Prostate gland (tissue), 2 donors: ENCODE measurements at regions not wholly inside any gene's neighbourhood (a gene's known extent, or its start where the extent isn't known, plus 50 kb on each side); places are given as distances from the start of the nearest gene placed in this dataset.

Experiments
- DNase-seq: peaks from one replicate; pipeline ENCODE4 v3.0.0-alpha.2; 2019; ENCODE audit warnings: low spot score
- H3K27ac ChIP-seq, 2 donors: fragments of 200-600 bp; sonication (generic); 2 replicates each; pipeline ENCODE4 v1.5.1; 2017 to 2019
- H3K27me3 ChIP-seq: fragments of 200-600 bp; sonication (generic); replicated peaks from 2 replicates; pipeline ENCODE4 v1.5.1; 2019; ENCODE audit not compliant: insufficient read depth
- H3K36me3 ChIP-seq, 2 donors: fragments of 200-600 bp; sonication (generic); 1 replicate in 1 of 2; 2 replicates in 1 of 2; pipeline versions ENCODE4 v1.5.1 to v1.8.1; 2017 to 2019
- H3K4me1 ChIP-seq: fragments of 200-600 bp; sonication (generic); replicated peaks from 2 replicates; pipeline ENCODE4 v1.5.1; 2019
- H3K4me3 ChIP-seq, 2 donors: fragments of 200-600 bp; sonication (generic); 2 replicates each; pipeline ENCODE4 v1.5.1; 2017 to 2019
- H3K9me3 ChIP-seq: fragments of 200-600 bp; sonication (generic); 2 replicates; pipeline ENCODE4 v1.5.1; 2017
- POLR2A ChIP-seq: fragments of 450-650 bp; IDR thresholded peaks from one replicate; pipeline ENCODE4 v1.6.1; 2016; ENCODE audit warnings: antibody characterized with exemption, mild to moderate bottlenecking
- POLR2AphosphoS5 ChIP-seq: sonication (generic); formaldehyde crosslinking; IDR thresholded peaks from one replicate; pipeline ENCODE4 v1.6.1; 2017; ENCODE audit warnings: antibody characterized with exemption
- WGBS: methylation state at CpG from one replicate; pipeline ENCODE4 v1.1.5; 2018; 5-methylcytosine and 5-hydroxymethylcytosine counted together
- intact Hi-C: fragments of 100-400 bp; cut with DNase I; formaldehyde crosslinking; loops from one replicate; pipeline ENCODE4 v1.14.2; 2022
- TF ChIP-seq, protein P1 (sequence below), 4 experiments: fragments of 200-600 bp in 2 of 4; fragments of 450-650 bp in 2 of 4; sonication (generic) in 2 of 4; IDR thresholded peaks; 1 replicate in 3 of 4; 2 replicates in 1 of 4; pipeline ENCODE4 v1.5.1; 2016 to 2019; ENCODE audit warnings: antibody characterized with exemption in 4 of 4, mild to moderate bottlenecking in 2 of 4, moderate library complexity in 2 of 4

DNA sequence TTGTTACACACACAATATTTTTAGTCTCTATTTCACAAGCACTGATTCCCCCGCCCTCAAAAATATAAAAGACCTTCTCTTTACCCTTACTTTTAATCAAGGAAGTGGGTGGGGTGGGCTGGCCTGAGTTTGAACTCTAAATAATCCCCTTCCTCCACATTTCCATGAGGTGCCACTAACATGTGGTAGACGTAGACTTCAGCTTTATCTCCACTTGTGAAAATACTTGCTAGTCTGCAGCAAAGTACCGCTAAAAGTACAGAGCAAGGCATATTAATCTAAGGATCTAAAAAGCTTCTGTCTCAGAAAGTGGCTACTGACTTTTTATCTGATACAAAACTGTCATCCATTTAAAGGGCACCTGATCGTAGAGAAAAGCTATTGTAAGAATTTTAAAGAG, 739.6 kb upstream of the SLC10A2 start:
- Histone ChIP-seq H3K9me3 (no peaks in the 10 kb centered on the region), H3K4me1 (no peaks in the 10 kb centered on the region), H3K36me3 (no peaks in the 10 kb centered on the region), H3K27me3 (no peaks in the 10 kb centered on the region), H3K4me3 (no peak overlapping the region), H3K27ac (no peak overlapping the region)
- intact Hi-C loops: no loop called here
- TF ChIP-seq, protein P1, sequence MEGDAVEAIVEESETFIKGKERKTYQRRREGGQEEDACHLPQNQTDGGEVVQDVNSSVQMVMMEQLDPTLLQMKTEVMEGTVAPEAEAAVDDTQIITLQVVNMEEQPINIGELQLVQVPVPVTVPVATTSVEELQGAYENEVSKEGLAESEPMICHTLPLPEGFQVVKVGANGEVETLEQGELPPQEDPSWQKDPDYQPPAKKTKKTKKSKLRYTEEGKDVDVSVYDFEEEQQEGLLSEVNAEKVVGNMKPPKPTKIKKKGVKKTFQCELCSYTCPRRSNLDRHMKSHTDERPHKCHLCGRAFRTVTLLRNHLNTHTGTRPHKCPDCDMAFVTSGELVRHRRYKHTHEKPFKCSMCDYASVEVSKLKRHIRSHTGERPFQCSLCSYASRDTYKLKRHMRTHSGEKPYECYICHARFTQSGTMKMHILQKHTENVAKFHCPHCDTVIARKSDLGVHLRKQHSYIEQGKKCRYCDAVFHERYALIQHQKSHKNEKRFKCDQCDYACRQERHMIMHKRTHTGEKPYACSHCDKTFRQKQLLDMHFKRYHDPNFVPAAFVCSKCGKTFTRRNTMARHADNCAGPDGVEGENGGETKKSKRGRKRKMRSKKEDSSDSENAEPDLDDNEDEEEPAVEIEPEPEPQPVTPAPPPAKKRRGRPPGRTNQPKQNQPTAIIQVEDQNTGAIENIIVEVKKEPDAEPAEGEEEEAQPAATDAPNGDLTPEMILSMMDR (IDR thresholded peaks at IDR 0.05): no peak
- TF ChIP-seq POLR2A: no peak
- TF ChIP-seq POLR2AphosphoS5: no peak
- no peak for DNase-seq
- 41% methylated on average over 4 of the region's 4 CpGs for WGBS

DNA sequence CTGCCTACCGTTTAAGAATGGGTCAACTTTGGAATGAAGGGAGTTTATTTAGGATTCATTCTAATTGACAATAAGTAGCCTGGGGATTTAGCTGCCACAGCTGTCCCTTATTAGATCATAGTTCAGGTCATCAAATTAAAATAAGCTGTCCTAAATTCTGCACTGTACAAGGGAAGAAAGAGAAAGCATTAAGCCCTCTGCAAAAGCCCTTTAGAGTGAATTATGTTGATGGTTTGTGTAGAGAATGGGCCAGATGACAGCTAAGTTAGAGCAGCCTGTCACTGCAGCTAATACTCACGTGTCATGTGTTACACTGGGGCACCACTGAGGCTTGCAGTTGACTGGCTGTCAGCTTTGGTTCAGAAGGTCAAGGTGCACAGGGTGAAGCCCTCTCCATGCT, 737.1 kb upstream of the SLC10A2 start:
- H3K27me3 ChIP-seq: no peaks in the 10 kb centered on the region
- 44% methylated on average over 2 of the region's 2 CpGs for WGBS
- TF ChIP-seq, protein P1 (IDR thresholded peaks at IDR 0.05): no peak
- TF ChIP-seq POLR2AphosphoS5 (no peak), POLR2A (no peak)
- H3K4me3 ChIP-seq: no peak overlapping the region
- intact Hi-C loops: no loop called here
- no peaks in the 10 kb centered on the region for H3K4me1 ChIP-seq
- no peak overlapping the region for H3K27ac ChIP-seq
- no peaks in the 10 kb centered on the region for H3K9me3 ChIP-seq
- no peak for DNase-seq
- H3K36me3 ChIP-seq: no peaks in the 10 kb centered on the region

DNA sequence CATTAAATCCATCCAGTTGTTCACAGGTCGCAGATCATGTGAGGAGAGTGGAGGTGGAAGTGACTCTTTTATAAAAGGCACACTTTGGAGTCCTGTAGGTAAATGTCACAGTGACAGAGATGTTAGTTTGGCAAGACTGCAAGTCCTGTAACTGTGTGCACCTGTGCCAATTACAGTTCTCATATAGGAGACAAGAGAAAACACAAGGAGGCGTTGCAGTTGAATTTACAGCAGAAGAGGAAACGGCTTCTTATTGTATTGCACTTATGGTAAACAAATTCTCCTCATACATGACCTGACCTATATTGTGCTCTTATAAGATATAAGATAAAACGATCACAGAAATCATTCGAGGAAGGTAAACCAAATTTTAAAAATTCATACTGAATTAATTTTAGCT, 732.8 kb upstream of the SLC10A2 start:
- H3K4me3 ChIP-seq: no peak overlapping the region
- no peak for TF ChIP-seq POLR2A
- H3K27me3 ChIP-seq: no peaks in the 10 kb centered on the region
- intact Hi-C loops: no loop called here
- DNase-seq: no peak
- H3K27ac ChIP-seq: no peak overlapping the region
- no peaks in the 10 kb centered on the region for H3K36me3 ChIP-seq
- no peaks in the 10 kb centered on the region for H3K9me3 ChIP-seq
- no peaks in the 10 kb centered on the region for H3K4me1 ChIP-seq
- 35% methylated on average over 5 of the region's 5 CpGs for WGBS

DNA sequence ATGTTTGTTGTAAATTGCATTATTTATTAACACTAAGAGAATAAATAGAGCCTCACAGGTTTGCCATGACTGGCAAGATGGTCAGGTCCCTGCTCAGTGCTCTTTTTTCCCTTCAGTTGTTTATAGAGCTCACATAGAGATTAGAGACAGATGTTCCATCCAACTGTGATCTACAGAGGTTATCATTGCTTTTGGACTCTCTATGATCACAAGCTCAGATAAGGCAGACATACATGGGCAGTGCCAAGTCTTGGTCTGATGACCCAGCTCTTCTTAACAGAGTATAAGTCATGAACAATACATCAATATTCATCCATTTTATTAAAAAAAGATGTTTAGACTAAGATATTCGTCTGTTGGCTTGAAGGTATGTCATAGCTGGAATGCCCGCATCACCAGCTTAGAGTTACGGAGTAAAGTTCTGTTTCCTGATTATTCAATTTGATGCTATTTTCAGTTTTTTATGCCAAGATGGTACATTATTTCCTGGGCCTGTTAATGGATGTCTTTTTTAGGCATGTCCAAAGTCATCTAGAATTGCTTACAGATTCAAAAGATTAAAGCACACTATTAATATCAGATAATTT, 729.8 kb upstream of the SLC10A2 start:
- no peaks in the 10 kb centered on the region for H3K9me3 ChIP-seq
- TF ChIP-seq POLR2A: no peak
- no peak for TF ChIP-seq POLR2AphosphoS5
- TF ChIP-seq, protein P1 (IDR thresholded peaks at IDR 0.05): no peak
- no peaks in the 10 kb centered on the region for H3K27me3 ChIP-seq
- H3K36me3 ChIP-seq: no peaks in the 10 kb centered on the region
- H3K4me3 ChIP-seq: no peak overlapping the region
- DNase-seq: no peak
- H3K27ac ChIP-seq: no peak overlapping the region
- intact Hi-C loops: no loop called here
- WGBS: 77% methylated on average over 3 of the region's 3 CpGs
- H3K4me1 ChIP-seq: no peaks in the 10 kb centered on the region

DNA sequence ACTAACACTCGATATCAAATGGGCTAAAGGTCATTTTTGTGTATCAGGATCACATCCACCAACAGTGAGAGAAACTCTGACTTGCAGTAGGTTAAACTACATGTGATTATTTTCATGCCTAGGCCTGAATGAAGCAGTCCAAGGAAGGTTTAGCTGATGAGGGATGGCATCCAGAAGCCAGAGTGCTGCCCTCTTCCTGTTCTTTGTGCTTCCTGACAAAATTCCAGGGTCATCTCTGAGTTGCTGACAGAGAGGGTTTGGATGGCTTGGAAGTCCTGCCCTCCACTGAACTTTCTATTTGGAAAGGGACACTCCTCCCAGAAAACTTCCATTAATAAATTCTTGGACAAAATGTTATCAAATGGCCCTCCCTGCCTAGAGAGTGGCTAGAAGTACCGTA, 728.3 kb upstream of the SLC10A2 start:
- no peak for TF ChIP-seq POLR2A
- TF ChIP-seq, protein P1 (IDR thresholded peaks at IDR 0.05): no peak
- TF ChIP-seq POLR2AphosphoS5: no peak
- intact Hi-C loops: no loop called here
- 87% methylated on average over 2 of the region's 2 CpGs for WGBS

More for the DNA sequence above, 728.3 kb upstream of the SLC10A2 start:
- H3K27me3 ChIP-seq: no peaks in the 10 kb centered on the region
- H3K4me1 ChIP-seq: no peaks in the 10 kb centered on the region
- H3K36me3 ChIP-seq: no peaks in the 10 kb centered on the region
- no peak for DNase-seq
- H3K4me3 ChIP-seq: no peak overlapping the region
- no peaks in the 10 kb centered on the region for H3K9me3 ChIP-seq
- no peak overlapping the region for H3K27ac ChIP-seq
